ENCODE measurements at regions not wholly inside any gene's neighbourhood (a gene's known extent, or its start where the extent isn't known, plus 50 kb on each side); places are given as distances from the start of the nearest gene placed in this dataset.
"Not testable (repeated sequence)": the region's sequence is repeated elsewhere in the genome, so short reads cannot be mapped to it uniquely, and the experiment has no call there.

GRCh38 chr14:106129904-106130661, 603.7 kb downstream of the TMEM121 start:
- DNase-seq, result not testable (repeated sequence)

- not testable (repeated sequence) for DNase-seq
These were observed 606.7 kb downstream of the TMEM121 start for GRCh38 chr14:106133126-106133525.

GRCh38 chr14:106134886-106135285, 608.5 kb downstream of the TMEM121 start:
- no peak for DNase-seq

- peak; percentile 50 for DNase-seq
These were observed 615.1 kb downstream of the TMEM121 start for GRCh38 chr14:106141242-106142220.

GRCh38 chr14:106145731-106146130, 619.3 kb downstream of the TMEM121 start:
- DNase-seq, result not testable (repeated sequence)

- peak; percentile 78 for DNase-seq
These were observed 627.1 kb downstream of the TMEM121 start for GRCh38 chr14:106153362-106153955.

- no peak for DNase-seq
These were observed 636.9 kb downstream of the TMEM121 start for GRCh38 chr14:106163316-106163715.

- not testable (repeated sequence) for DNase-seq
These were observed 637.4 kb downstream of the TMEM121 start for GRCh38 chr14:106163812-106164211.

- DNase-seq, result no peak
These were observed 639.8 kb downstream of the TMEM121 start for GRCh38 chr14:106166232-106166631.

- DNase-seq, result no peak
These were observed 640.3 kb downstream of the TMEM121 start for GRCh38 chr14:106166650-106167204.

- peak; percentile 77 for DNase-seq
These were observed 643.8 kb downstream of the TMEM121 start for GRCh38 chr14:106170163-106170658.

GRCh38 chr14:106174206-106174605, 647.8 kb downstream of the TMEM121 start:
- DNase-seq, result peak; percentile 56

GRCh38 chr14:106177266-106178246, 651.2 kb downstream of the TMEM121 start:
- DNase-seq, result not testable (repeated sequence)

- no peak for DNase-seq
These were observed 653.4 kb downstream of the TMEM121 start for GRCh38 chr14:106179761-106180160.

- DNase-seq, result peak; percentile 55
These were observed 658.4 kb downstream of the TMEM121 start for GRCh38 chr14:106184771-106185170.

- DNase-seq, result not testable (repeated sequence)
These were observed 658.9 kb downstream of the TMEM121 start for GRCh38 chr14:106185174-106185836.

- peak; percentile 70 for DNase-seq
These were observed 659.5 kb downstream of the TMEM121 start for GRCh38 chr14:106185837-106186233.

- DNase-seq, result no peak
These were observed 660.8 kb downstream of the TMEM121 start for GRCh38 chr14:106187216-106187615.

GRCh38 chr14:106192701-106193100, 666.3 kb downstream of the TMEM121 start:
- not testable (repeated sequence) for DNase-seq

- peak; percentile 65 for DNase-seq
These were observed 670.1 kb downstream of the TMEM121 start for GRCh38 chr14:106196459-106196858.

- DNase-seq, result not testable (repeated sequence)
These were observed 670.9 kb downstream of the TMEM121 start for GRCh38 chr14:106197264-106197663.
